ENCODE measurements at regions not wholly inside any gene's neighbourhood (a gene's known extent, or its start where the extent isn't known, plus 50 kb on each side); places are given as distances from the start of the nearest gene placed in this dataset.

- H2AFZ ChIP-seq (ENCODE audit: low read length), result no peak overlapping the region
- no peak overlapping the region for H3K9ac ChIP-seq (ENCODE audit: low read length)
- no peak for TF ChIP-seq CTCF (IDR thresholded peaks at IDR 0.05; ENCODE audit: low read length)
- TF ChIP-seq EZH2 (IDR thresholded peaks at IDR 0.05; ENCODE audit: borderline replicate concordance, low read length), result no peak
- H3K9me3 ChIP-seq (ENCODE audit: low read length), result no peaks in the 10 kb centered on the region; the same call in 1 of the 2 replicates
- no peaks in the 10 kb centered on the region for H3K79me2 ChIP-seq (ENCODE audit: insufficient read depth, low read length)
- no peaks in the 10 kb centered on the region for H4K20me1 ChIP-seq (ENCODE audit: insufficient read depth, low read length)
- no peak overlapping the region for H3K4me2 ChIP-seq (ENCODE audit: low read length)
- H3K27me3 ChIP-seq (ENCODE audit: insufficient read depth, low read length), result no peaks in the 10 kb centered on the region
- no peaks in the 10 kb centered on the region for H3F3A ChIP-seq (ENCODE audit: insufficient read depth, low read length)
- no peaks in the 10 kb centered on the region for H3K4me1 ChIP-seq (ENCODE audit: insufficient read depth, low read length, severe bottlenecking)
- no peak overlapping the region for H3K4me3 ChIP-seq (ENCODE audit: low read depth, low read length, poor library complexity, severe bottlenecking)
- H3K36me3 ChIP-seq (ENCODE audit: insufficient read depth, low read length), result no peaks in the 10 kb centered on the region
- no peak overlapping the region for H3K27ac ChIP-seq (ENCODE audit: low read depth, low read length, poor library complexity, severe bottlenecking)
- no peaks in the 10 kb centered on the region for H3K9me2 ChIP-seq (ENCODE audit: low read depth, low read length)
Observed at GRCh38 chr5:165502893-165503691, 1997.7 kb downstream of the MAT2B start.

GRCh38 chr5:165504674-165505073, 1999.3 kb downstream of the MAT2B start:
- Histone ChIP-seq H3K4me2 (ENCODE audit: low read length) (no peak overlapping the region), H3K9me3 (ENCODE audit: low read length) (no peaks in the 10 kb centered on the region; the same call in 1 of the 2 replicates), H3K9ac (ENCODE audit: low read length) (no peak overlapping the region), H4K20me1 (ENCODE audit: insufficient read depth, low read length) (no peaks in the 10 kb centered on the region), H3K36me3 (ENCODE audit: insufficient read depth, low read length) (no peaks in the 10 kb centered on the region), H3F3A (ENCODE audit: insufficient read depth, low read length) (no peaks in the 10 kb centered on the region), H3K27ac (ENCODE audit: low read depth, low read length, poor library complexity, severe bottlenecking) (no peak overlapping the region), H2AFZ (ENCODE audit: low read length) (no peak overlapping the region), H3K27me3 (ENCODE audit: insufficient read depth, low read length) (no peaks in the 10 kb centered on the region), H3K9me2 (ENCODE audit: low read depth, low read length) (no peaks in the 10 kb centered on the region), H3K4me3 (ENCODE audit: low read depth, low read length, poor library complexity, severe bottlenecking) (no peak overlapping the region), H3K79me2 (ENCODE audit: insufficient read depth, low read length) (no peaks in the 10 kb centered on the region), H3K4me1 (ENCODE audit: insufficient read depth, low read length, severe bottlenecking) (no peaks in the 10 kb centered on the region)
- TF ChIP-seq EZH2 (IDR thresholded peaks at IDR 0.05; ENCODE audit: borderline replicate concordance, low read length) (no peak), CTCF (IDR thresholded peaks at IDR 0.05; ENCODE audit: low read length) (no peak)

- Histone ChIP-seq H3F3A (ENCODE audit: insufficient read depth, low read length) (no peaks in the 10 kb centered on the region), H3K36me3 (ENCODE audit: insufficient read depth, low read length) (no peaks in the 10 kb centered on the region), H3K79me2 (ENCODE audit: insufficient read depth, low read length) (no peaks in the 10 kb centered on the region), H3K9me2 (ENCODE audit: low read depth, low read length) (no peaks in the 10 kb centered on the region), H3K9ac (ENCODE audit: low read length) (no peak overlapping the region), H3K27me3 (ENCODE audit: insufficient read depth, low read length) (no peaks in the 10 kb centered on the region), H3K4me3 (ENCODE audit: low read depth, low read length, poor library complexity, severe bottlenecking) (no peak overlapping the region), H3K9me3 (ENCODE audit: low read length) (no peaks in the 10 kb centered on the region; the same call in 1 of the 2 replicates), H3K4me2 (ENCODE audit: low read length) (no peak overlapping the region), H3K27ac (ENCODE audit: low read depth, low read length, poor library complexity, severe bottlenecking) (no peak overlapping the region), H2AFZ (ENCODE audit: low read length) (no peak overlapping the region), H4K20me1 (ENCODE audit: insufficient read depth, low read length) (no peaks in the 10 kb centered on the region), H3K4me1 (ENCODE audit: insufficient read depth, low read length, severe bottlenecking) (no peaks in the 10 kb centered on the region)
- TF ChIP-seq CTCF (IDR thresholded peaks at IDR 0.05; ENCODE audit: low read length), result no peak
- no peak for TF ChIP-seq EZH2 (IDR thresholded peaks at IDR 0.05; ENCODE audit: borderline replicate concordance, low read length)
Observed at GRCh38 chr5:165508286-165508685, 2002.9 kb downstream of the MAT2B start.
